Activated gamma-delta T cell treated with anti-CD3 and anti-CD28 coated beads, Interleukin-2, amount 50 U/mL, for 16 hours (primary cell): ENCODE measurements at regions not wholly inside any gene's neighbourhood (a gene's known extent, or its start where the extent isn't known, plus 50 kb on each side); places are given as distances from the start of the nearest gene placed in this dataset.
"Not testable (repeated sequence)": the region's sequence is repeated elsewhere in the genome, so short reads cannot be mapped to it uniquely, and the experiment has no call there.

ENCODE experiments used
- DNase-seq: peaks from one replicate; pipeline ENCODE4 v3.0.0-alpha.2; 2020; ENCODE audit warnings: low read depth

DNA sequence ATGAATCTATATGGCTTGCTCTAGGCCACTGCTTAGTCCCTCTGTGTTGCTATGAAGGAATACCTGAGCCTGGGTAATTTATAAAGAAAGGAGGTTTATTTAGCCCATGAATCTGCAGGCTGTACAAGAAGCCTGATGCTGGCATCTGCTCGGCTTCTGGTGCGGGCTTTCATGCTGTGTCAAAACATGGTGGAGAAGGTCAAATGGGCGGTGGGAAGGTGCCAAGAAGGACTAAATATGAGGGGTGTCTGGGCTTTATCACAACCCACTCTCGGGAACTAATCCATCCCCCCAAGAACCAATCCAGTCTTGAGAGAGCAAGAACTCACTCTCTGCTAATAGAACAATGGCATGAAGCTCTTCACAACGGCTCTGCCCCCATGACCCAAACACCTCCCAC is 481.6 kb downstream of the EIPR1 start:
- DNase-seq = no peak

DNA sequence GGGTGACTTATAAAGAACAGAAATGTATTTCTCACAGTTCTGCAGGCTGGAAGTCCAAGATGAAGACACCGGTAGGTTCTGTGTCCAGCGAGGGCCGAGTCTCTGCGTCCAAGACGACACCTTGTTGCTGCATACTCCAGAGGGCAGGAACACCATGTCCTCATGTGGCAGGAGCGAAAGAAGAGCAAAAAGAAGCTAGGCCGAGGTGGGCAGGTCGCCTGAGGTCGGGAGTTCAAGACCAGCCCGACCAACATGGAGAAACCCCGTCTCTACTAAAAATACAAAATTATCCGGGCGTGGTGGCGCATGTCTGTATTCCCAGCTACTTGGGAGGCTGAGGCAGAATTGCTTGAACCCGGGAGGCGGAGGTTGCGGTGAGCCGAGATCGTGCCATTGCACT is 483.6 kb downstream of the EIPR1 start:
- not testable (repeated sequence) for DNase-seq

DNA sequence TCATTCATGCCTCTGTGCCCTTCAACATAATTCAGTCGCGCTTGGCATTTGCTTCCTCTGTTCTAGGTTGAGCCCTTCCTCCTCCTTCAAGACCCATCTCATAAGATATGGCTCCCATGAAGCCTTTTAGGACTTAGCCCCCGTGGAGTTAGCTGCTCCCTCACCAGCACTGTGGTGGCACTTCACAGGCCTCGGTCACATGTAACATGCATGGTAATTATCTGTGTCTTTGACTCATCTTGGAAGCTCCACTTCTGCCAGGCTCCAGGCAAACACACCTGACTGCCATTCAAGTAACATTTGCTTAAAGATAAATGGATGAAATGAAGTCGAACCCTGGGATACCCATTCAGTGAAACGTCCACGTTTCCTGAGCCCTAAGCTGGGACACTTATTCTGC is 484.7 kb downstream of the EIPR1 start:
- no peak for DNase-seq

DNA sequence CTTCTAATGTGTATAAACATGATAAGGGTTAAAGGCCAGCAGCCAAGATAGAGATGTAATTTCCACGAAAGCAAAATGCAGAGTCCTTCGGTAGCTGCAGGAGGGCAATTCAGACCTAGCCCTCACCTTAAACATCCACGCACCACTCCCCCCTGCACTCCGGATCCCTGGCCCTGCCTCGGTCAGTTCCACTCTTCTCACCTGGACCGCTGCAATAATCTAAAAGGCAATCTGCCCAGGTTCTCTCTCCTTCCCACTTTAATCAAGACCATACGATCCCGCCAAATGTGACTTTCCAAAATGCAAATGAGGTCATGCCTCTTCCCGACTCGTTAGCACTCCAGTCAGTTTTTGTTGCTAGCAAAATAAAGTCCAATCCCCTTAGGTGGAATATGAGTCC is 485.2 kb downstream of the EIPR1 start:
- no peak for DNase-seq

DNA sequence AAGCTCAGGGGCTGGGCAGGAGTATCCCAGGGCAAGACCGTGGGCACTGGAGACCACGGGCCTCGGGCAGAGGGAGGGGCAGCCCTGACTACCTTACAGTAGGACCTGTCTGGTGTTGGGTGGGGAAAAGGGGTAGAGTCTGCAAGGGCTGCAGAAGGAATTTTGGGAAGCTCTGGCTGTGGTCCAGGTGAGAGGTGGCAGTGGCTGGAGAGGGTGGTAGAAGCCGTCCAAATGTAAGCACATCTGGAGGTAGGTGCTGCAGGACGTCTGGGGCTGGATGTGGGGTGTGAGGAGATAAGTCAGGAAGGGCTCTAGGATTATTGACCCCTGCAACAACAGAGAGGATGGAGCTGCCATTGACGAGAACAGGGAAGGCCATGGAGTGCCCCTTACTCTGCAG is 486.7 kb downstream of the EIPR1 start:
- no peak for DNase-seq

DNA sequence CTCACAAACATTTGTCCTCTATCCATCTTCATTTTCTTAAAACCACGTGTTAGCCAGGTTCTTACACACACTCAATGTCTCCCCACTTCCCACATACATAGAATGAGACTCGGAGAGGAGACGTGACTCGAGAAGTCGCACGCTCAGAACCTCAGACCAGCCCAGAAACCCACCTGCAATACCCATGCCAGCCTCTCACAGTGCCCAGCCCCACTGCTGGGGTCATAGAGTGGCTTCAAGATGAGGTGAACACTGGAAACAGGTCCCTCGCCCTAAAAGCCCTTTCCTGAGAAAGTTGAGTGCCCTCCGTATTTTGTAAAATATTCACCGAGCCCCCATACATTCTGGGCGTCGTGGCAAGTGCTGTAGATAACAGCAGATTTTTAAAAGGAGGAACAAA is 487.4 kb downstream of the EIPR1 start:
- DNase-seq = no peak

DNA sequence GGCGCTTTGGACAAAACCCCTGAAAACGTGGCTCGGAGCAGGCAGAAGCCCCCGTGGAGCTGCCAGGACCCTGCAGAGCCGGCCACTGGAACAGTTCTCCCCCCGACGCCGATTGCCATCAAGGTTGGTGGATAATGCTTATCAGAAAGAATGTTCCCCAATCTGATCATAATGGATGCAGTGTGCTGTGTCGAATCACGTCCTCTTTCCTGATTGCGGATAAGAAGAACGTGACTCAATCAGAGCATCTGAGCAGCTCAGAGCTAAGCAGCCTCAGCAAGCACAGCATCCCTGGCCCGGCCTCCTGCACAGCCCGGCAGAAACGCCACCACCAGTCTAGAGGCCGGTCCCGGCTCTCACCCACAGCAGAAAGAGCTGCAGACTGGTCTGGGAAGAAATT is 488.0 kb downstream of the EIPR1 start:
- DNase-seq = no peak

DNA sequence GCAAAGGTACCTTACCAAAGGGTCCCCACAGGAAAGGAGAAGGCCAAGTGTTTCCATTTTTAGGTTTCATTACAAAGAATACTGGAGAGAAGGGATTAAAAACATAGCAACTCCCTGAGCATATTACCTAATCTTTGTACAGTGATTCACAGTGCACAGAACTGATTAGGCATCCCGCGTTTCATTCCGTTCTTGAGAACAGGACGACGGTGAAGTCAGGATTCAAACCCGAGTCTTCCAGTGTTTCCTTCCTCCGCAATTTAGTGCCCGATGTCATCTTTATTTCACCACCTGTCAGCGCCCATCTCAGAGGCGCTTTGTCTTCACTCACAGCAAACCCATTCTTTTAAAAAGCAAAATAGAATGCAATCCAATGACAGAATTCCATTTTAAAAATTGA is 488.5 kb downstream of the EIPR1 start:
- no peak for DNase-seq

DNA sequence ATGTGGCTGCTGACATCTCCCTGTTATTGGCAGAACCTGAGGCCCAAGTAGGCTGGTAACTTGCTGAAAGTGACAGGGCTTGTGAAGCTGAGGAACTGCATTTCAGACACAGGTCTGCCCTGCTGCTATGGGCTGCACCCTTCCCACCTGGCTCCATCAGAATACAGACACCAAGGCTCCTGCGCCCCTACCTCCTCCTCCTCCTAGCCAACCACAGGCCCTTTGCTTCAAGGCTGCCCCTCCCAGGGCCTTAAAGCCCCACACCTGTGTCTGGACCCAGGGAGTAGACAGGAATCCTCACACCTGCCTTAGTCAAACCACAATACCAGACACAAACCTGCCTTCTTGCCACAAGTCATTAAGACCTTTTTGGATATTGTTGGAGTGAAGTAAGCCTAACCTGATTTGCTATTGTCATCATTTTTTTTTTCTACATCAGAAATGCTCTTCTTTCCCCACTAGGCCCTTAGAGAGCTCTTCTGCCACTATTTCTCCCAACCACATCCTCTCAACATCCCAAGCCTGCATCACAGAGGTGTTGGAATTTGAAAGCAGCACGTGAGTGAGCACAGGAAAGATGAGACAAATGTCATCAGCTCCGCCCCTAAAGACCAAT is 489.7 kb downstream of the EIPR1 start:
- no peak for DNase-seq

DNA sequence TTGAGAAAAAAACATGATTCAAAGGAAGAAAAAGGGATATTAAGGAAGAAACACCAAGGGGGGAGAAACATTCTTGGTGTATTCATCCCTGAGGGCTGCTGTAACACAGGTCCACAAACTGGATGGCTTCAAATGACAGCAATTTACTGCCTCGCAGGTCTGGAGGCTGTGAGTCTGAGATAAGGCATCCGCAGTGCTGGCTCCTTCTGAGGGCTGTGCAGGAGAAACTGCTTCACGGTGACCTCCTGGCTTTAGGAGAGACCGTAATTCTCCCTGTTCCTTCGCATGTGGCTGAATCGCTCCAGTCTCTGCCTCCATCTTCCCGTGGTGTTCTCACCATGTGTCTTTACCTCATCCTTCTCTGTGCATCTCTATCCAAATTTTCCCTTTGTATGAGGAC is 490.7 kb downstream of the EIPR1 start:
- no peak for DNase-seq

DNA sequence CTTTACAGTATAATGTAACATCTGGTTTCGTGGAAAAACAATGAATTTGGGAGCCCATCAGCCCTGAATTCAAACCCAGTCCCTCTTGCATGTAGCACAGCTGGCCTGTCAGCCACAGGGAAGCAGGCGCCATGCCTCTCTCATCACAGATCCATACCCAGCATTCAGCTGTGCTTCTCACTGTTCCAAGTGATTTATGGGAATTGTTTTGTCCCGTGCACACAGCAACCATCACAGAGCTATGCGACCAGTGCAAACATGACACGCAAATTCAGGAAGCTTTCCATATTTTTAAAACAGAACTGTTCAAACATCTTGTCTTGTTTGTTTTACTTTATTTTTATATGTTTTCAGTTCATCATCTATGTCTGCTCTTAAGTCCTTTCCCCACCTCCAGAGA is 496.1 kb downstream of the EIPR1 start:
- no peak for DNase-seq

DNA sequence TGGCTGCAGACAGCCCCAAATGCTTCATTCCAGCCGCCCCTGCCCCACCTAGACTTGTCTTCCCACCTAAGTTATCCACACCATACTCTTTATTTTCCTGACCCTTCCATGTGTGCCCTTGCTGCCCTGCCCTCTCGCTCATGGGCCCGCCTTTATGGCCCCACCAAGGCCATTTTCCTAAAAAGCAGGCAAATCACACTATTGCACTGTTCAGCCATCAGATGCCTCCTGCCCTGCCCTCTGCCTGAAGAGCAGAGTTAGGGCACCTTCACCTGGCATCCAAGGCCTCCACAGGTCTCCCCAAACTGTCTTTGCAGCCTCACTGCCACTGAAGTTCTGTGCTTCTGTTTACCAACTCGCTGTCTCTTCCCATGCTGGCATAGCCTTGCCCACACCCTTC is 496.7 kb downstream of the EIPR1 start:
- no peak for DNase-seq

DNA sequence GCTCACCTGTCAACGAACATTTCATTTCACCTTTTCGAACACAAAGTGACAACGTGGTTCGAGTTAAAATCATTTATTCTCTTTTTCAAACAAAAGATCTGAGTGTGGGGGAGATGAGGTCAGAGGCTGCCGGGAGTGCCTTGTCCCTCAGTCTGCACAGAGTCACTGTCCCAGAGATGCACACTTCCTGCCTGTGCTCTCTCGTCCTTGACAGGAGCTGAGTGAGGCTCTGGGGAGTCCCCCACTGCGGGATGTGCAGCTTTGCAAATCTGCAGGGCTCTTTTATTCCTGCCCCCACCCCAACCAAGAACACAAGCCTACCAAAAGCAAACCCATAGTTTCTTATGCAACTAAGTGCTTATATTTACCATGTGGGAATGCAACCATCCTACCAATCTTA is 497.8 kb downstream of the EIPR1 start:
- DNase-seq = no peak

DNA sequence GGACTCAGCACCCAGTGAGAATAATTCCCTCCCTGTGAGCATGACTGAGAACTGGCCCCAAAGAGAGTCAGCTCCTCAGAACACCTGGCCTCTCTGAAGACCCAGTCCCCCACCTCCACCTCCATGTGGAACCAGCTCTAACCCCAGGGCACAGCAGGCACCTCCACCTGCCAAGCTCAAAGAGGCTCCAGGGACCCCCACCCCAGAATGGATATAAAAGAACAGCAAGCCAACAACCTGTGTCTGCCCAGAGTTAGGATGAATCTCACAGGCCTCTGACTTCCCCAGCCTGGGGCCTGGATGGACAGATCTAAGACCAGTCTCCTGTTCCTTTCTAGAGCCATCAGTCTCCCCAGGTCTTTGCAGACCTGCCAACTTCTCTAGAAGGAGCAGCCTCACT is 498.5 kb downstream of the EIPR1 start:
- no peak for DNase-seq

DNA sequence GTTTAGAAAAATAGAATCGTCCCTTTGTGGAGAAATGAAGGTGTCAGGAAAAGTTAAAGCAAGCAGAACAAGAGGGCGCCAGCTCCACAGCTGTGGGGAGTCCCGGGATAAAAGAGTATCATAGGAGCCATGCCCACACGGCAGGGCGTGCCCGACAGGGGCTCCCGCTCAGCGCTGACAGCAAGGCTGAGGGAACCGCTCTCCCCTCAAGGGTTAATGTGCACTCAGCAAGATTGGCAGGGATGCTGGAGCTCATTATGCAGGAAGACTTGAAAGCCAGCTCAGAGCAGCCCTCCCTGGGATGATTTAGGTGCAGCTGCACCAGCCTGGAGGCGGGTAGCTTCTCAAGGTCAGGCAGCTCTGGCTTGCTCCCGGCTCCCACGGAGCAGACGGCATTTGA is 500.2 kb downstream of the EIPR1 start:
- no peak for DNase-seq

DNA sequence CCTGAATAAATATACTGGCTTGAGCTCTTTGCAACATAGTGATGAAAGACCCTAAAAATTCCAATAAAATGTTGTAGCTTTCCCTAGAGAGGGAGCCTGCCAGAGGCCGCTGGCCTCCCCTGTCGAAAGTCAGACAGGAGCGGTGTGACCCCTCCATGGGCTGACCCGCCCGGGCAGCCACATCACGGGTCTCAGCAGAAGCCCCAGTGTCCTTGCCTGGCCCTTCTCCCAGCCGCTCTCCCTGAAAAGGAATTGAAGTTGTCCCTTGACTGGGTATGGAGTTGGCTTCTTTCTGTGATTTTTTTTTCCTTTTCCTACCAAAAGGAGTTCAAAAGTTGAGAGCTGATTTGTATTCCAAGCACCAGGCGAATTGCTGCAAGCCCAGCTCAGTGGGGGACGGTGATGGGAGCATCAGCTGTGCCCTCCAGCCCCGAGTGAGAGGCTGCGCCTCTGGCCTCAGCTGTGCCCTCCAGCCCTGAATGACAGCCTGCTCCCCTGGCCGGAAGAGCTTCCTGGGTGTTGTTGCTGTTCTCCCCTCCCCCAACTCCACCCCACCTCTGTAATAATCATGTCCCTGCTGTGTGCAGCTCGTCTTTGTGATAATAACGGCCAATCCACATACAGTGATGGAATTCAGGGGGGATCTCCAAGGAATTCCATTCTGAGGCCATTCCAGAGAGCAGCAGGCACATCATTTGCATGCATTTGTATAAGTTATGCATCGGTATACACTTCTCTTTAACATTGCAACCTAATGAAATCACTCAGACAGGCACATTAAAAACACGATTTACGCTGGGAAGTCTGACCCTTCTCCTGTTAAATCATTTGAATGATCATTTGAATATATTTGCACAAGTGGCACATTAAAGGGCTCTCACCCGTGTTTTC is 501.0 kb downstream of the EIPR1 start:
- DNase-seq = no peak

DNA sequence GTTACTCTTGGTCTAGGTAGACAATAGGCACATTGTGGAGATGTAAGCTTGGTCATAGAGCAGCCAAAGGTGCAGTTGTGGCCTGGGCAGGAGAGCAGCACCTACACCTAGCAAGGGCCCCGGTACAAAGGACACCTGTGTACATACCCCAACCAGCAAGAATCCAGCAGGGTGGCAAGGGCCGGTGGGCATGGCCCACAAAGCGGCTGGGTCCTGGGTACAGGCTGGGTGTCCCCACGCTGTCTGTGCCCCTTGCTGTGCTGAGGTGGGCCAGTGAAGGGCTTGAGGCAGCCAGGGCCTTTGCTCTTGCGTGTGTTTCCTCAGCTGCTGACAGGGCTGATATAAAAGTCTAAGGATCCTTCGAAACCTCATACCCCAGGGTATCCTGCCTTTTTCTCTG is 501.8 kb downstream of the EIPR1 start:
- no peak for DNase-seq

DNA sequence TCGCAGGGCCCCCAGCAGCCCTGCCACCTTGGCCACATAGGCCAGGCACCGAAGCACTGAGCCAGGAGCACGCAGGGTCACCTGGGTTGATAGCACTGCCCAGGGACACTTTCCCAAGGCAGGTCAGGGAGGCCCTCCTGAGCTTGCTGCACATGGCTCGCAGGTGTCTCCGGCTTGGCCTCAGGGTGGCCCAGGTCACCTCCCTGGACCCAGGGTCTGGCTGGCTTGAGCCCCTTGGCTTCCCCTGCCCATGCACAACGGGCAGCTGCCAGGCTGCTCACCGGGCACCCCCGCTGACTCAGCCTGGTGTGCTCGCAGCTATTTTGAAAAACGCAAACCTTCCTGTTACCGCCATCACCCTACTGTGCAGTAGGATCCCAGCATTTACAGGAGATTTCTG is 502.3 kb downstream of the EIPR1 start:
- no peak for DNase-seq

DNA sequence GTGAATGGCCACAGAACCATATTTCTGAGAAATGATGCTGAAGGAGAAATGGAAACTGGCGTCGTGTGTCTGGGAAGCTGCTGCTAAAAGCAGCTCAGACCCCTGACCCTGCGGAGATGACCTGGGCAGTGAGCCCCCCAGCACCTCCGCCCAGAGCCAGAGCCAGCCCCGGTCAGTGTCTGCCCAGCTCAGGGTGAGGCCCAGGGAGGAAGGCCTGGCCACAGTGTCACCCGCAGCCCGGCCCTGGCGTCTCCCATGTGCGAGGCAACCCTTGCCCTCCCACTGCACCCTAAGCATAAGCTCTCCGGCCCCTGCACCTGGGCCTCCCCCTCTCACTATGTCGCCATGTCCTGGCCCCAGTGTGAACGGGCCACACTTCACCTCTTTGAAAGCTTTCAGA is 502.8 kb downstream of the EIPR1 start:
- no peak for DNase-seq

DNA sequence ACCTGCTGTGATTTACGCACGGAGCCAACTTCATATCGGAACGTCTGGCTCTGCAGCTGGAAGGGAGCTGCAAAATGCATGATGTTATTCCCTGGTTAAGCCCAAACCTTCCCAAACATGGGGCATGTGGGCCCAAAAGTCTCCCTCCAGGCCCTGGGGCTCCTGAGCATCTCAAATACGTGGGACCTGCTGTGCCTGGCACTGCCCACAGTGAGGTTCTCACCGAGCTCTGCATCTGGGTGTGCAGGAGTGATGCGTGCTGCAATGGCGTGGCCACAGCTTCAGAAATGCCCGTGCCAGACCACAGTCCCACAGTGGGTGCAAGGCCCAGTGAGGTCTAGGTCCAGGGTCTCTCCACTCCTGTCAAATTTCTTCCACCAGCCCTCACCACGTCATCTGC is 503.3 kb downstream of the EIPR1 start:
- DNase-seq = no peak

DNA sequence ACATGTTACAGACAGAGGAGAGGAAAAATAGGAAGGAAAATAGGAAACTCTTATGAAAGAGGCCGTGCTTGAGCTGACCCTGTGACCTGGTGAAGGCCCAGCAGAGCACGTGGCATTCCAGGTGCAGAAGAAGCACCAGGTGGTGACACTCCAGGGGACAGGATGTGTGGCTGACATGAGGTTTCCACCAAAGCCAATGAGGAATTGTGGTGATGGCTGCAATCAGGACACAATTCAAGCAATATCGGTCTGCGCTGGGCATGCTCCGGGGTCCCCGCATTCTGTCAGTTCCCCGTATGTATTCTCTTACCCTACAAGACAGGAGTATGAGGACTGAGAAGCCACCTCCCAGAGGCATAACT is 504.2 kb downstream of the EIPR1 start:
- DNase-seq = no peak

DNA sequence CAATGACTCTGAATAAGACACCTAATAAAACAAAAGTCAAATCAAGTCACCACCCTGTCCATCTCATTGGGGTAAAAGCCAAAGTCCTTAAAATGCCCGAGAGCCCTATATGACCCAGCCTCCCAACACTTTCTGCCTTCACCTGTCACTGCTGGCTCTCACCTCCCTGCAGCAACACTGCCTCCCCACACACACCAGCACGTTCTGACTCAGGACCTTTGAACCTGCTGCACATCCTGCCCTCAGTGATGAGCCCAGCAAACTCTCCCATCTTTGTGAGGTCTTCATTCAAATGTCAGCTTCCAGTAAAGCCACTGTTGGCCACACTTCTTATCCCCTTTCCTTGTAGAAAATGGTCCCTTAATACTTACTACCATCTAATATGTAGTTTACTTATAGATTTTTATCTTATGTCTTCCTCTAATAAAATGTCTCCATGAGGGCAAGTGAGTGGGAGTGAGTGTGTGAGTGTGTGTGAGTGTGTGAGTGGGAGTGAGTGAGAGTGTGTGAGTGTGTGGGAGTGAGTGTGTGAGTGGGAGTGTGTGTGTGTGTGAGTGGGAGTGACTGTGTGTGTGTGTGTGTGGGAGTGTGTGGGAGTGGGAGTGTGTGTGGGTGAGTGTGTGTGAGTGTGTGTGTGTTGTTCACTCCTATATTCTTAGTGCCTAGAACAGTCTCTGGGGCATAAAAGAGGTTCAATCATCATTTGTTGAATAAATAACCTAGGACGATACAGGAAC is 504.7 kb downstream of the EIPR1 start:
- no peak for DNase-seq

DNA sequence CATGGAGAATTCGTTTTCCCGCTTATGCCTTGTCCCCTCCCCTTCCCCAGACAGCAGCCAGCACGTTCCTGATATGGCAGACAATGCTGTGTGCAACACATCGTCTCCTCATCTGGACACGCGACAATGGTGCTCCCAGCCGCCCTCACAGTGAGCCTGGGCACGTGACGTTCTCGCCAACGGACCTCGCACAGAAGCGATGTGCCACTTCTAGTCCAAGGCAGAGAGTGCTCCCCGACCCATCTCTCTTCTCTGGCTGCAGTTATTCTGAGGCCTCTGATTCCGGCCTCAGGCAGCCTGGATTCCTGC is 505.4 kb downstream of the EIPR1 start:
- DNase-seq = no peak
